ENCODE measurements at regions not wholly inside any gene's neighbourhood (a gene's known extent, or its start where the extent isn't known, plus 50 kb on each side); places are given as distances from the start of the nearest gene placed in this dataset.
A peak's percentile ranks its signal among the peaks of the same experiment; 100 is the strongest.

GRCh38 chr15:94019062-94019461, 212.3 kb upstream of the MCTP2 start:
- DNase-seq (ENCODE audit: extremely low read depth, low read depth): no peak
- no peak for TF ChIP-seq CTCF (IDR thresholded peaks at IDR 0.05; ENCODE audit: low read depth, low read length)

GRCh38 chr15:94015324-94015723, 216.0 kb upstream of the MCTP2 start:
- no peak for DNase-seq (ENCODE audit: extremely low read depth, low read depth)
- TF ChIP-seq CTCF (IDR thresholded peaks at IDR 0.05; ENCODE audit: low read depth, low read length): no peak

- no peak for TF ChIP-seq CTCF (IDR thresholded peaks at IDR 0.05; ENCODE audit: low read depth, low read length)
- DNase-seq (ENCODE audit: extremely low read depth, low read depth): no peak
Measured at GRCh38 chr15:94008104-94009074, 223.0 kb upstream of the MCTP2 start.

GRCh38 chr15:94004697-94005096, 226.7 kb upstream of the MCTP2 start:
- no peak for DNase-seq (ENCODE audit: extremely low read depth, low read depth)
- TF ChIP-seq CTCF (IDR thresholded peaks at IDR 0.05; ENCODE audit: low read depth, low read length): no peak

- TF ChIP-seq CTCF (IDR thresholded peaks at IDR 0.05; ENCODE audit: low read depth, low read length): no peak
- no peak for DNase-seq (ENCODE audit: extremely low read depth, low read depth)
Measured at GRCh38 chr15:94002041-94002440, 229.3 kb upstream of the MCTP2 start.

- TF ChIP-seq CTCF (IDR thresholded peaks at IDR 0.05; ENCODE audit: low read depth, low read length): no peak
- peak; percentile 24 for DNase-seq (ENCODE audit: extremely low read depth, low read depth)
Measured at GRCh38 chr15:94001255-94001801, 230.0 kb upstream of the MCTP2 start.

GRCh38 chr15:94000606-94001005, 230.8 kb upstream of the MCTP2 start:
- no peak for DNase-seq (ENCODE audit: extremely low read depth, low read depth)
- TF ChIP-seq CTCF (IDR thresholded peaks at IDR 0.05; ENCODE audit: low read depth, low read length): no peak

Measured in AG09319 (cell line).